Transverse colon (tissue), 4 donors: ENCODE measurements at regions not wholly inside any gene's neighbourhood (a gene's known extent, or its start where the extent isn't known, plus 50 kb on each side); places are given as distances from the start of the nearest gene placed in this dataset.

Experiments used
- DNase-seq: peaks from one replicate; pipeline ENCODE4 v3.0.0-alpha.2; 2019
- H3K27ac ChIP-seq, 4 donors: fragments of 200-600 bp; sonication (generic); 2 replicates each; pipeline ENCODE4 v1.5.1; 2016 to 2018; ENCODE audit warnings: inconsistent platforms in 4 of 4
- H3K27me3 ChIP-seq: fragments of 200-600 bp; sonication (generic); 2 replicates; pipeline ENCODE4 v1.5.1; 2017; ENCODE audit warnings: inconsistent platforms
- H3K36me3 ChIP-seq, 4 donors: fragments of 200-600 bp; sonication (generic); 2 replicates each; pipeline ENCODE4 v1.5.1; 2017 to 2019; ENCODE audit warnings: inconsistent platforms in 4 of 4
- H3K4me1 ChIP-seq, 4 donors: fragments of 200-600 bp; sonication (generic); 2 replicates each; pipeline ENCODE4 v1.5.1; 2017 to 2020; ENCODE audit warnings: inconsistent platforms in 4 of 4
- H3K4me3 ChIP-seq, 4 donors: fragments of 200-600 bp; sonication (generic); 1 replicate in 1 of 4; 2 replicates in 3 of 4; pipeline versions ENCODE4 v1.5.1 to v1.6.1; 2017 to 2019; ENCODE audit warnings: inconsistent platforms in 4 of 4
- H3K9me3 ChIP-seq, 2 donors: fragments of 200-600 bp; sonication (generic); 2 replicates each; pipeline ENCODE4 v1.5.1; 2017 to 2019; ENCODE audit warnings: inconsistent platforms in 2 of 2
- CTCF ChIP-seq, 5 experiments: fragments of 200-600 bp in 3 of 5; fragments of 450-650 bp in 2 of 5; sonication (generic) in 3 of 5; IDR thresholded peaks; 1 replicate in 2 of 5; 2 replicates in 3 of 5; pipeline ENCODE4 v1.5.1; 2016 to 2017; ENCODE audit warnings: antibody characterized with exemption in 5 of 5, inconsistent platforms in 3 of 5, mild to moderate bottlenecking in 2 of 5, moderate library complexity in 1 of 5
- EP300 ChIP-seq: sonication (generic); formaldehyde crosslinking; IDR thresholded peaks from one replicate; pipeline ENCODE4 v1.6.1; 2017; ENCODE audit warnings: antibody characterized with exemption, low read depth
- POLR2A ChIP-seq: fragments of 450-650 bp; IDR thresholded peaks from one replicate; pipeline ENCODE4 v1.6.1; 2016; ENCODE audit warnings: antibody characterized with exemption, mild to moderate bottlenecking, moderate library complexity
- POLR2AphosphoS5 ChIP-seq, 3 donors: sonication (generic); formaldehyde crosslinking; IDR thresholded peaks; one replicate each; pipeline ENCODE4 v1.6.1; 2016; ENCODE audit warnings: antibody characterized with exemption in 3 of 3
- WGBS, 2 donors: methylation state at CpG; one replicate each; pipeline ENCODE4 v1.1.5; 2018; ENCODE audit warnings: low coverage in 1 of 2; 5-methylcytosine and 5-hydroxymethylcytosine counted together
- in situ Hi-C, 4 donors: fragments of 200-750 bp; cut with MboI; loops; one replicate each; pipeline versions ENCODE4 v1.15.0 to v1.15.1; 2017; ENCODE audit warnings: low sequenced_read_pairs in 3 of 4, low pct_ligation_motif_present in 1 of 4, low pct_unique_long_range_greater_than_20kb in 1 of 4
- intact Hi-C: fragments of 100-400 bp; cut with DNase I; formaldehyde crosslinking; loops from one replicate; pipeline ENCODE4 v1.15.1; 2023; ENCODE audit warnings: low total_unique reads

GRCh38 chr2:57809230-57809629, 237.4 kb upstream of the VRK2 start:
- Histone ChIP-seq H3K4me1 (no peaks in the 10 kb centered on the region), H3K4me3 (no peak overlapping the region), H3K36me3 (no peaks in the 10 kb centered on the region), H3K27ac (no peak overlapping the region), H3K9me3 (no peaks in the 10 kb centered on the region), H3K27me3 (no peaks in the 10 kb centered on the region)
- TF ChIP-seq POLR2A = no peak
- no peak for TF ChIP-seq CTCF (IDR thresholded peaks at IDR 0.05)
- TF ChIP-seq POLR2AphosphoS5 (IDR thresholded peaks at IDR 0.05) = no peak
- no peak for TF ChIP-seq EP300
- DNase-seq = no peak
- in situ Hi-C loops = no loop called here
- intact Hi-C loops = no loop called here

- H3K27ac ChIP-seq = no peak overlapping the region
- intact Hi-C loops (no loop called here), in situ Hi-C loops (no loop called here)
- H3K36me3 ChIP-seq = no peaks in the 10 kb centered on the region
- H3K4me1 ChIP-seq = no peaks in the 10 kb centered on the region
- no peaks in the 10 kb centered on the region for H3K9me3 ChIP-seq
- WGBS, 2 donors = 71 to 74% methylated on average over 1 of the region's 1 CpG
- no peak for DNase-seq
- no peaks in the 10 kb centered on the region for H3K27me3 ChIP-seq
- no peak overlapping the region for H3K4me3 ChIP-seq
- TF ChIP-seq CTCF (IDR thresholded peaks at IDR 0.05) = no peak
- TF ChIP-seq EP300 = no peak
- no peak for TF ChIP-seq POLR2A
- no peak for TF ChIP-seq POLR2AphosphoS5 (IDR thresholded peaks at IDR 0.05)
Measured at GRCh38 chr2:57821088-57821487, 225.5 kb upstream of the VRK2 start.

- no peak overlapping the region for H3K4me3 ChIP-seq
- H3K27ac ChIP-seq = no peak overlapping the region
- no peaks in the 10 kb centered on the region for H3K36me3 ChIP-seq
- no peak for DNase-seq
- no peaks in the 10 kb centered on the region for H3K27me3 ChIP-seq
- in situ Hi-C loops = no loop called here
- H3K4me1 ChIP-seq = no peaks in the 10 kb centered on the region
- 72% methylated on average over 4 of the region's 4 CpGs; no CpG with 5 or more reads in 1 of the 2 donors for WGBS, 2 donors
- intact Hi-C loops = no loop called here
- TF ChIP-seq POLR2AphosphoS5 (IDR thresholded peaks at IDR 0.05) = no peak
- no peak for TF ChIP-seq EP300
- TF ChIP-seq POLR2A = no peak
- TF ChIP-seq CTCF (IDR thresholded peaks at IDR 0.05) = no peak
- H3K9me3 ChIP-seq = no peaks in the 10 kb centered on the region
Measured at GRCh38 chr2:57828221-57828620, 218.4 kb upstream of the VRK2 start.

- DNase-seq = no peak
- Histone ChIP-seq H3K36me3 (no peaks in the 10 kb centered on the region), H3K4me1 (no peaks in the 10 kb centered on the region), H3K4me3 (no peak overlapping the region), H3K27me3 (no peaks in the 10 kb centered on the region), H3K27ac (no peak overlapping the region), H3K9me3 (no peaks in the 10 kb centered on the region)
- in situ Hi-C loops = no loop called here
- intact Hi-C loops = no loop called here
- TF ChIP-seq POLR2AphosphoS5 (IDR thresholded peaks at IDR 0.05) (no peak), EP300 (no peak), CTCF (IDR thresholded peaks at IDR 0.05) (no peak), POLR2A (no peak)
Measured at GRCh38 chr2:57834666-57835065, 211.9 kb upstream of the VRK2 start.
